ENCODE measurements at regions not wholly inside any gene's neighbourhood (a gene's known extent, or its start where the extent isn't known, plus 50 kb on each side); places are given as distances from the start of the nearest gene placed in this dataset.
"Not testable (repeated sequence)": the region's sequence is repeated elsewhere in the genome, so short reads cannot be mapped to it uniquely, and the experiment has no call there.

- DNase-seq (ENCODE audit: low read depth): peak; percentile 1
These were observed 566.9 kb upstream of the ANO5 start for GRCh38 chr11:21625982-21626381.

- no peak for DNase-seq (ENCODE audit: low read depth)
These were observed 564.2 kb upstream of the ANO5 start for GRCh38 chr11:21628641-21629040.

GRCh38 chr11:21630934-21631478, 561.9 kb upstream of the ANO5 start:
- DNase-seq (ENCODE audit: low read depth): no peak

- DNase-seq (ENCODE audit: low read depth): no peak
These were observed 560.9 kb upstream of the ANO5 start for GRCh38 chr11:21631991-21632390.

GRCh38 chr11:21634491-21634890, 558.4 kb upstream of the ANO5 start:
- no peak for DNase-seq (ENCODE audit: low read depth)

GRCh38 chr11:21634956-21635355, 557.9 kb upstream of the ANO5 start:
- no peak for DNase-seq (ENCODE audit: low read depth)

- DNase-seq (ENCODE audit: low read depth): no peak
These were observed 557.3 kb upstream of the ANO5 start for GRCh38 chr11:21635394-21636145.

- DNase-seq (ENCODE audit: low read depth): no peak
These were observed 556.3 kb upstream of the ANO5 start for GRCh38 chr11:21636561-21636960.

- no peak for DNase-seq (ENCODE audit: low read depth)
These were observed 552.4 kb upstream of the ANO5 start for GRCh38 chr11:21640491-21640890.

- no peak for DNase-seq (ENCODE audit: low read depth)
These were observed 551.0 kb upstream of the ANO5 start for GRCh38 chr11:21641869-21642268.

- no peak for DNase-seq (ENCODE audit: low read depth)
These were observed 546.5 kb upstream of the ANO5 start for GRCh38 chr11:21646351-21646750.

- DNase-seq (ENCODE audit: low read depth): no peak
These were observed 541.9 kb upstream of the ANO5 start for GRCh38 chr11:21650961-21651360.

GRCh38 chr11:21653951-21654421, 538.9 kb upstream of the ANO5 start:
- DNase-seq (ENCODE audit: low read depth): no peak

GRCh38 chr11:21656065-21656464, 536.8 kb upstream of the ANO5 start:
- DNase-seq (ENCODE audit: low read depth): no peak

- no peak for DNase-seq (ENCODE audit: low read depth)
These were observed 534.2 kb upstream of the ANO5 start for GRCh38 chr11:21658654-21659193.

- DNase-seq (ENCODE audit: low read depth): not testable (repeated sequence)
These were observed 533.5 kb upstream of the ANO5 start for GRCh38 chr11:21659377-21659776.

- no peak for DNase-seq (ENCODE audit: low read depth)
These were observed 532.9 kb upstream of the ANO5 start for GRCh38 chr11:21659961-21660360.

GRCh38 chr11:21675049-21675616, 517.8 kb upstream of the ANO5 start:
- DNase-seq (ENCODE audit: low read depth): no peak

- DNase-seq (ENCODE audit: low read depth): no peak
These were observed 505.2 kb upstream of the ANO5 start for GRCh38 chr11:21687643-21688042.

GRCh38 chr11:21704539-21704938, 488.3 kb upstream of the ANO5 start:
- no peak for DNase-seq (ENCODE audit: low read depth)

GRCh38 chr11:21707116-21707739, 485.7 kb upstream of the ANO5 start:
- no peak for DNase-seq (ENCODE audit: low read depth)

- no peak for DNase-seq (ENCODE audit: low read depth)
These were observed 482.1 kb upstream of the ANO5 start for GRCh38 chr11:21710809-21711208.

GRCh38 chr11:21711341-21711740, 481.5 kb upstream of the ANO5 start:
- DNase-seq (ENCODE audit: low read depth): no peak
